Upper lobe of left lung (tissue), 4 donors: ENCODE measurements at regions not wholly inside any gene's neighbourhood (a gene's known extent, or its start where the extent isn't known, plus 50 kb on each side); places are given as distances from the start of the nearest gene placed in this dataset.

Source experiments
- EP300 ChIP-seq, 4 donors: sonication (generic); formaldehyde crosslinking; IDR thresholded peaks; one replicate each; pipeline ENCODE4 v1.5.1; 2017; ENCODE audit warnings: antibody characterized with exemption in 4 of 4, control low read depth in 2 of 4
- POLR2AphosphoS5 ChIP-seq, 2 donors: sonication (generic); formaldehyde crosslinking; IDR thresholded peaks; one replicate each; pipeline ENCODE4 v1.5.1; 2017; ENCODE audit warnings: antibody characterized with exemption in 2 of 2
- TF ChIP-seq, protein P1 (sequence below), 6 experiments: fragments of 450-650 bp in 4 of 6; fragments of 200-600 bp in 2 of 6; sonication (generic) in 2 of 6; IDR thresholded peaks; one replicate each; pipeline ENCODE4 v1.5.1; 2016 to 2019; ENCODE audit warnings: antibody characterized with exemption in 6 of 6

DNA sequence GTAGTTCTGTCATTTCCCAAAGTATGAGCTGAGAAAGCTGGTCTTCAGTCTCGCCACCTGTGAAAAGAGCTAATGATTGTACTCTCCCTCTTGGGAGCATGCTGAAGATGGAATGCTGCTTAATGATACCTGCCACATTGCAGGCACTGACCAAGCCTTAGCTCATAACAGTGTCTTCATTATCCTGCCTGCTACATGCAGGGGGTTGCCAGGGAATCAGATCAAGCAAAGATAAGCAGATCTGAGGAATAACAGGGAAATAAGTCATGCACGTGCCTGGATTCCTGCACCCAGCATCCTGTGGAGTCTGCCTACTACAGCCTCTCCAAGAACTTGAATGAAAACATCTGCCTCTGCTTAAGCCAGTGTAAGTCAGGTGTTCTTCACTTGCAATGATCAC, 667.3 kb downstream of the NPHP4 start:
- TF ChIP-seq POLR2AphosphoS5 (IDR thresholded peaks at IDR 0.05) (no peak), EP300 (IDR thresholded peaks at IDR 0.05) (no peak)
- TF ChIP-seq, protein P1, sequence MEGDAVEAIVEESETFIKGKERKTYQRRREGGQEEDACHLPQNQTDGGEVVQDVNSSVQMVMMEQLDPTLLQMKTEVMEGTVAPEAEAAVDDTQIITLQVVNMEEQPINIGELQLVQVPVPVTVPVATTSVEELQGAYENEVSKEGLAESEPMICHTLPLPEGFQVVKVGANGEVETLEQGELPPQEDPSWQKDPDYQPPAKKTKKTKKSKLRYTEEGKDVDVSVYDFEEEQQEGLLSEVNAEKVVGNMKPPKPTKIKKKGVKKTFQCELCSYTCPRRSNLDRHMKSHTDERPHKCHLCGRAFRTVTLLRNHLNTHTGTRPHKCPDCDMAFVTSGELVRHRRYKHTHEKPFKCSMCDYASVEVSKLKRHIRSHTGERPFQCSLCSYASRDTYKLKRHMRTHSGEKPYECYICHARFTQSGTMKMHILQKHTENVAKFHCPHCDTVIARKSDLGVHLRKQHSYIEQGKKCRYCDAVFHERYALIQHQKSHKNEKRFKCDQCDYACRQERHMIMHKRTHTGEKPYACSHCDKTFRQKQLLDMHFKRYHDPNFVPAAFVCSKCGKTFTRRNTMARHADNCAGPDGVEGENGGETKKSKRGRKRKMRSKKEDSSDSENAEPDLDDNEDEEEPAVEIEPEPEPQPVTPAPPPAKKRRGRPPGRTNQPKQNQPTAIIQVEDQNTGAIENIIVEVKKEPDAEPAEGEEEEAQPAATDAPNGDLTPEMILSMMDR (IDR thresholded peaks at IDR 0.05): no peak
